ENCODE measurements at regions not wholly inside any gene's neighbourhood (a gene's known extent, or its start where the extent isn't known, plus 50 kb on each side); places are given as distances from the start of the nearest gene placed in this dataset.

DNA sequence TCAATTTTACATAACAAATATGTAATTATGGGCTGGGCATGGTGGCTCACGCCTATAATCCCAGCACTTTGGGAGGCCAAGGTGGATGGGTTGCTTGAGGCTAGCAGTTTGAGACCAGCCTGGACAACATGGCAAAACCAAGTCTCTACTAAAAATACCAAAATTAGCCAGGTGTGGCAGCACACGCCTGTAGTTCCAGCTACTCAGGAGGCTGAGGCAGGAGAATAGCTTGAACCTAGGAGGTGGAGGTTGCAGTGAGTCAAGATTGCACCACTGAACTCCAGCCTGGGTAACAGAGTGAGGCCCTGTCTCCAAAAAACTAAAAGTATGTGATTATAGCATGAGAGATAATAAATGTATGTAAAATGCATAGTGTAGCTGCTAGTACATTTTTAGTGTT lies 229.0 kb downstream of the PPARGC1A start:
- no peak overlapping the region for H2BK120ac ChIP-seq (ENCODE audit: low read depth, low read length, poor library complexity, severe bottlenecking)
- H4K20me1 ChIP-seq (ENCODE audit: control insufficient read depth, insufficient read depth, insufficient read length) = no peaks in the 10 kb centered on the region
- Mint-ChIP-seq H3K27me3 (ENCODE audit: low read depth) (no peaks in the 10 kb centered on the region), H3K27ac (no peak overlapping the region), H3K4me3 (no peak overlapping the region), H3K4me1 (no peaks in the 10 kb centered on the region), H3K9me3 (no peaks in the 10 kb centered on the region; a peak in 1 of 5 replicates), H3K36me3 (ENCODE audit: insufficient read depth in 1 of 3, low read depth in 3 of 3) (0 out of 7 replicates have a peak, but pooled peaks cover 0 to 8% (median 0%) of the 10 kb centered on the region in 3 experiments)
- no peaks in the 10 kb centered on the region for H3K27me3 ChIP-seq (ENCODE audit: insufficient read depth, low read length)
- no peaks in the 10 kb centered on the region for H3K9me3 ChIP-seq (ENCODE audit: control insufficient read depth, low read depth, low read length)
- H3K18ac ChIP-seq (ENCODE audit: insufficient read length, low read depth, low read length) = no peak overlapping the region
- TF ChIP-seq, protein P1, sequence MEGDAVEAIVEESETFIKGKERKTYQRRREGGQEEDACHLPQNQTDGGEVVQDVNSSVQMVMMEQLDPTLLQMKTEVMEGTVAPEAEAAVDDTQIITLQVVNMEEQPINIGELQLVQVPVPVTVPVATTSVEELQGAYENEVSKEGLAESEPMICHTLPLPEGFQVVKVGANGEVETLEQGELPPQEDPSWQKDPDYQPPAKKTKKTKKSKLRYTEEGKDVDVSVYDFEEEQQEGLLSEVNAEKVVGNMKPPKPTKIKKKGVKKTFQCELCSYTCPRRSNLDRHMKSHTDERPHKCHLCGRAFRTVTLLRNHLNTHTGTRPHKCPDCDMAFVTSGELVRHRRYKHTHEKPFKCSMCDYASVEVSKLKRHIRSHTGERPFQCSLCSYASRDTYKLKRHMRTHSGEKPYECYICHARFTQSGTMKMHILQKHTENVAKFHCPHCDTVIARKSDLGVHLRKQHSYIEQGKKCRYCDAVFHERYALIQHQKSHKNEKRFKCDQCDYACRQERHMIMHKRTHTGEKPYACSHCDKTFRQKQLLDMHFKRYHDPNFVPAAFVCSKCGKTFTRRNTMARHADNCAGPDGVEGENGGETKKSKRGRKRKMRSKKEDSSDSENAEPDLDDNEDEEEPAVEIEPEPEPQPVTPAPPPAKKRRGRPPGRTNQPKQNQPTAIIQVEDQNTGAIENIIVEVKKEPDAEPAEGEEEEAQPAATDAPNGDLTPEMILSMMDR (conservative IDR thresholded peaks at IDR 0.05) = no peak; the same call in 2 of the 3 replicates
- no peak overlapping the region for H3K23ac ChIP-seq (ENCODE audit: insufficient read length, low read depth, low read length)
- H4K5ac ChIP-seq (ENCODE audit: insufficient read length, low read depth, low read length) = no peak overlapping the region
- H3K9ac ChIP-seq (ENCODE audit: extremely low read depth, insufficient read length, low read length) = no peak overlapping the region
- H4K91ac ChIP-seq (ENCODE audit: insufficient read length, low read depth, low read length) = no peak overlapping the region
- no peak overlapping the region for H3K56ac ChIP-seq (ENCODE audit: insufficient read length, low read depth, low read length)
- H4K8ac ChIP-seq (replicated peaks; ENCODE audit: insufficient read length, low read depth, low read length) = no peak overlapping the region
- no peak overlapping the region for H2BK15ac ChIP-seq (ENCODE audit: low read depth, low read length)
- H3K4me1 ChIP-seq (ENCODE audit: insufficient read depth, low read length) = no peaks in the 10 kb centered on the region
- no peak overlapping the region for H3K4ac ChIP-seq (ENCODE audit: low read depth, low read length)
- no peak overlapping the region for H2BK20ac ChIP-seq (ENCODE audit: low read depth, low read length, poor library complexity, severe bottlenecking)
- no peak overlapping the region for H2AFZ ChIP-seq (ENCODE audit: low read length)
- no peak for DNase-seq
- no peak overlapping the region for H2AK5ac ChIP-seq (ENCODE audit: insufficient read length, low read length)
- no peak overlapping the region for H2BK12ac ChIP-seq (ENCODE audit: insufficient read length, low read depth, low read length)
- H3T11ph ChIP-seq (ENCODE audit: low read length) = no peak overlapping the region
- no peaks in the 10 kb centered on the region for H3K79me2 ChIP-seq (ENCODE audit: insufficient read depth, low read length)
- no peaks in the 10 kb centered on the region for H3K79me1 ChIP-seq (ENCODE audit: insufficient read depth, low read depth, low read length, poor library complexity, severe bottlenecking)
- H3K23me2 ChIP-seq (ENCODE audit: insufficient read length, low read depth, low read length, poor library complexity, severe bottlenecking) = no peaks in the 10 kb centered on the region
- no CpG with 5 or more reads among the region's 2 CpGs for WGBS (ENCODE audit: extremely low coverage, insufficient read length, low lambda C conversion rate)
- no peak overlapping the region for H3K14ac ChIP-seq (ENCODE audit: insufficient read depth, low read length)
- H2BK5ac ChIP-seq (ENCODE audit: insufficient read length, low read length) = no peak overlapping the region
- H3K4me2 ChIP-seq (ENCODE audit: insufficient read depth, insufficient read length, low read length) = no peak overlapping the region
- H3K27ac ChIP-seq (ENCODE audit: insufficient read length, low read depth, low read length) = no peak overlapping the region
